HUES64 (cell line): ENCODE measurements at regions not wholly inside any gene's neighbourhood (a gene's known extent, or its start where the extent isn't known, plus 50 kb on each side); places are given as distances from the start of the nearest gene placed in this dataset.
"Not testable (repeated sequence)": the region's sequence is repeated elsewhere in the genome, so short reads cannot be mapped to it uniquely, and the experiment has no call there.

Experiments
- H3K27ac ChIP-seq: 2 replicates; pipeline ENCODE4 v1.7.0; 2013; ENCODE audit warnings: low read depth, low read length, inconsistent platforms
- H3K27me3 ChIP-seq: 2 replicates; pipeline ENCODE4 v1.6.1; 2013; ENCODE audit warnings: mild to moderate bottlenecking, low read length; ENCODE audit not compliant: insufficient read depth
- H3K36me3 ChIP-seq: 2 replicates; pipeline ENCODE4 v1.6.1; 2013; ENCODE audit warnings: mild to moderate bottlenecking, low read length; ENCODE audit not compliant: insufficient read depth
- H3K4me1 ChIP-seq: 2 replicates; pipeline ENCODE4 v1.6.1; 2013; ENCODE audit warnings: mild to moderate bottlenecking, low read length, moderate library complexity; ENCODE audit not compliant: insufficient read depth
- H3K4me3 ChIP-seq: 2 replicates; pipeline ENCODE4 v1.5.1; 2013; ENCODE audit warnings: mild to moderate bottlenecking, low read length, moderate library complexity
- H3K9ac ChIP-seq: 2 replicates; pipeline ENCODE4 v1.6.1; 2013; ENCODE audit warnings: mild to moderate bottlenecking, low read depth, low read length
- H3K9me3 ChIP-seq: 2 replicates; pipeline ENCODE4 v1.6.1; 2013; ENCODE audit warnings: low read depth, low read length; ENCODE audit not compliant: insufficient read depth
- WGBS: fragments of 150-250, 120-280 bp; methylation state at CpG from one replicate; pipeline ENCODE4 v1.1.7; 2013; ENCODE audit warnings: missing lambda C conversion rate; 5-methylcytosine and 5-hydroxymethylcytosine counted together

DNA sequence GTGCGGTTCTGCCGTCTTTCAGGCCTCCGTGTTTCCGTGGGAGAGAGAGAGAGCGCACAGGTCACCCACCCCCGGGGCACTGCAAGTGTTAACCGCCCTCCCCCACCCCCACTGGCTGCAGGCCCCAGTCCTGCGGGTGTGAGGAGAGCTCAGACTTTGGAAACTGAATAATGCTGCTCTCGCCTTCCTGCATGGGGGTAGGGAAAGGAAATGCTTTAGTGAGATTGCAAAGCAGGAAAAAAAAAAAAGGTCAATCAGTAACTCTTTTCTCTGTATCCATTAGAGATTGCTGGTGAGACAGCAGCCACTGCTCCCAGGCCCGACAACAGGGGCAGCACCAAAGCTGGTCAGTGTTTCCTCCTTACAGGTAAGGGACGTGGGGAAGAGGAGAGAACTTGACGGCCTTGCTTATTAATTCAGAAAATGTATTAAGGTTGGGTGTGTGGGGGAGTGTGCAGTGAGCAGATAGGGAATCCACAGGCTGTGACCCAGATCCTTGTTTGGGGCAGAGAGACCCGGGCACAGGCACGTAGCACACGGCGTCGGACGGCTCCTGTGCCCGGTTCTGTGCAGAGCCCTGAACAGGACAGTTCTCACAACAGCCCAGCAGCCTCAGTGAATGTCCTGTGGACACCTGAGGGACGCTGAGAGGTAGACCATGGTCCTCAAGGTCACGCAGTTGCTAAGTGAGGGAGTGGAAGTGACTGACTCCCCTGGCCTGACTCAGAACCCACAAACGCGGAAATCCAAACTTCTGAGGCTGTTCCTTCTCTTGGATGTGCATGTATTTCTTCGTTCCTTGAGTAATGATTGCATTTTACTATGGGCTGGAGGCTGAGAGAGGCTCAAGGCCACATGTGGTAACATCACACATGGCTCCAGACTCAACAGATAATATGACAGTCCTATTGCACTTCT lies 156.5 kb downstream of the FOXL1 start:
- 53% methylated on average over 21 of the region's 24 CpGs for WGBS
- H3K27me3 ChIP-seq, result peaks cover 30% of the 10 kb centered on the region
- H3K4me3 ChIP-seq, result no peak overlapping the region
- H3K9me3 ChIP-seq, result 0 out of 2 replicates have a peak, but pooled peaks cover 3% of the 10 kb centered on the region
- peaks cover 24% of the 10 kb centered on the region for H3K4me1 ChIP-seq
- peak overlapping the region; percentile 64 for H3K27ac ChIP-seq
- no peak overlapping the region for H3K9ac ChIP-seq
- H3K36me3 ChIP-seq, result no peaks in the 10 kb centered on the region

DNA sequence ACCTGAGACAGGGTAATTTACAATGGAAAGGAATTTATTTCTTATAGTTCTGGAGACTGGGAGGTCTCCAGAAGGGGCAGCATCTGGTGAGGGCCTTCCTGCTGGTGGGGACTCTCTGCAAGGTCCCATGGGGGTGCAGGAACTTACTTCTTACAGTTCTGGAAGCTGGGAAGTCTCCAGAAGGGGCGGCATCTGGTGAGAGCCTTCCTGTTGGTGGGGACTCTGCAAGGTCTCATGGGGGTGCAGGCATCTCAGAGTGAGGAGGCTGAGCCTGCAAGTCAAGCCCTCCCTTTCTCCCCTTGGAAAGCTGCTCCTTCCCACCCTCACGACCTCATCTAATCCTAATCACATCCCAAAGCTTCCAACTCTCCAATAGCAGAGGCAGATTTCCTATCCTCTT lies 157.4 kb downstream of the FOXL1 start:
- no peak overlapping the region for H3K4me3 ChIP-seq
- H3K36me3 ChIP-seq, result no peaks in the 10 kb centered on the region
- WGBS, result 79% methylated on average over 2 of the region's 2 CpGs
- H3K4me1 ChIP-seq, result peaks cover 28% of the 10 kb centered on the region
- H3K27me3 ChIP-seq, result peaks cover 30% of the 10 kb centered on the region
- H3K9ac ChIP-seq, result no peak overlapping the region
- 0 out of 2 replicates have a peak, but pooled peaks cover 3% of the 10 kb centered on the region for H3K9me3 ChIP-seq
- H3K27ac ChIP-seq, result no peak overlapping the region

DNA sequence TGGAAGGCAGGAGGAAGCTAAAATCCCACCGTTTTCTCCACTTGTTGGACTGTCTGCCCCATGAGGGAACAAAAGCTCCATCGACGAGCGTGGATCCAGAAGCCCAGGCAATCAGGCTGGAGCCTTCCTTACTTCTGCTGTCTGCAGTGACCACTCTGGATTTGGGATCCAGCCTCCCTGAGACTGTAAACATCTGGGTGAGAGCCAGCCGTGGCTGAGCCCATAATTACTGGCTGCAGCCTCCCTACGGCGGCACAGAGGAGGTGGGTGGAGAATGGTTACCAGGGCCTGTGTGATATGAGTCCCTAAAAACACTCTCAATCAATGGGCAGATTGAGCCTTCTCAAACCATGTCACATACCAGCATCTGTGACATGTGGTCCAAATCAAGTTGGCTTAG lies 158.2 kb downstream of the FOXL1 start:
- Histone ChIP-seq H3K27me3 (peaks cover 27% of the 10 kb centered on the region), H3K9ac (no peak overlapping the region)
- WGBS, result 94% methylated on average over 7 of the region's 7 CpGs

DNA sequence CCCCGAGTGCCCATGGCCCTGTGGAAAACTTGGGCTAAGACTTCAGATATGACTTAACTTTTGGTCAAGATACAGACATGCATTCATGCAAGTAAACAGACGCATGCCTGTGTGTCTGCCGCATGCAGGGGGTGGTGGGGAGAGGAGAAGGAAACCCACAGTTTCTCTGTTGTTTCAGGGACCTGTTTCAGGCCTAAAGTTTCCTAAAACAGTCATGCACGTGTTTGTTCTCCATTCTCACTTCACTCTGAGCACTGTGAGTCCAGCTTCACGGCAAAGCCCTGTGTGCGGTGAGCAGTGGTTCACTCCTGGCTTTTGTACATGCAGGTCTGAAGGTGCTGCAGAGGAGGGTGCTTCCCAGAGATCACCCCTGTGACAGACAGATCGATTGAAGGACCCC lies 158.7 kb downstream of the FOXL1 start:
- H3K4me1 ChIP-seq, result peaks cover 40% of the 10 kb centered on the region
- H3K9me3 ChIP-seq, result 0 out of 2 replicates have a peak, but pooled peaks cover 3% of the 10 kb centered on the region
- 94% methylated on average over 7 of the region's 7 CpGs for WGBS
- H3K36me3 ChIP-seq, result no peaks in the 10 kb centered on the region
- H3K4me3 ChIP-seq, result no peak overlapping the region
- H3K27me3 ChIP-seq, result peaks cover 21% of the 10 kb centered on the region
- H3K9ac ChIP-seq, result no peak overlapping the region
- H3K27ac ChIP-seq, result no peak overlapping the region

More for the DNA sequence above, 158.2 kb downstream of the FOXL1 start:
- H3K4me1 ChIP-seq, result peaks cover 36% of the 10 kb centered on the region
- H3K4me3 ChIP-seq, result no peak overlapping the region
- no peaks in the 10 kb centered on the region for H3K36me3 ChIP-seq
- no peak overlapping the region for H3K27ac ChIP-seq
- H3K9me3 ChIP-seq, result 0 out of 2 replicates have a peak, but pooled peaks cover 3% of the 10 kb centered on the region

DNA sequence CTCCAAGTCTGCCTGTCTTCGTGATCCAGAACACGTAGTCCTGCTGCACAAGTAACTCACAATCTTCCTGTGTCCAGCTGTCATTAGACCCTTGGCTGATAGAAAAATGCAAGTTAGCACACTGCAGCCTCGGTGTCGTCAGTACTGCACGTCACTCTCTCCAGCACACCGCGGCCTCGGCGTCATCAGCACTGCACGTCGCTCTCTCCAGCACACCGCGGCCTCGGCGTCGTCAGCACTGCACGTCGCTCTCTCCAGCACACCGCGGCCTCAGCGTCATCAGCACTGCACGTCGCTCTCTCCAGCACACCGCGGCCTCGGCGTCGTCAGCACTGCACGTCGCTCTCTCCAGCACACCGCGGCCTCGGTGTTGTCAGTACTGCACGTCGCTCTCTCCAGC lies 160.0 kb downstream of the FOXL1 start:
- not testable (repeated sequence) for H3K36me3 ChIP-seq, H3K9me3 ChIP-seq, H3K9ac ChIP-seq, H3K27me3 ChIP-seq, H3K27ac ChIP-seq, H3K4me3 ChIP-seq
- peaks cover 33% of the 10 kb centered on the region for H3K4me1 ChIP-seq
- 96% methylated on average over 32 of the region's 35 CpGs for WGBS

DNA sequence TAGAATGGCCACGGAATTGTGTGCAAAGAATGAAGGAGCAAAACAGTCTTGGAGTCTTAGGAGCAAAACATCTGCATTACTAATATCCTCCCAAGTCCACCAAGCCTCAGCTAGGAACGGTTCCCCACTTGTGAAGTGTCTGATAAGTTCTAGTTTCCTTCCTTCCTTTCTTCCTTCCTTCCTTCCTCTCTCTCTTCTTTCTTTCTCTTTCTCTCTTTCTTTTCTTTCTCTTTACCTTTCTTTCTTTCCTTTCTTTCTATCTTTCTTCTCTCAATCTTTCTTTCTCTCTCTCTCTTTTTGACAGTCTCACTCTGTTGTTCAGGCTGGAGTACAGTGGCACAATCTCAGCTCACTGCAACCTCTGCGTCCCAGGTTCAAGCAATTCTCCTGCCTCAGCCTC lies 160.8 kb downstream of the FOXL1 start:
- no peaks in the 10 kb centered on the region for H3K36me3 ChIP-seq
- no peak overlapping the region for H3K9ac ChIP-seq
- H3K9me3 ChIP-seq, result 0 out of 2 replicates have a peak, but pooled peaks cover 3% of the 10 kb centered on the region
- WGBS, result 87% methylated on average over 3 of the region's 3 CpGs
- H3K27me3 ChIP-seq, result peaks cover under 1% of the 10 kb centered on the region; the same call in 1 of the 2 replicates
- no peak overlapping the region for H3K27ac ChIP-seq
- peaks cover 26% of the 10 kb centered on the region for H3K4me1 ChIP-seq
- no peak overlapping the region for H3K4me3 ChIP-seq

DNA sequence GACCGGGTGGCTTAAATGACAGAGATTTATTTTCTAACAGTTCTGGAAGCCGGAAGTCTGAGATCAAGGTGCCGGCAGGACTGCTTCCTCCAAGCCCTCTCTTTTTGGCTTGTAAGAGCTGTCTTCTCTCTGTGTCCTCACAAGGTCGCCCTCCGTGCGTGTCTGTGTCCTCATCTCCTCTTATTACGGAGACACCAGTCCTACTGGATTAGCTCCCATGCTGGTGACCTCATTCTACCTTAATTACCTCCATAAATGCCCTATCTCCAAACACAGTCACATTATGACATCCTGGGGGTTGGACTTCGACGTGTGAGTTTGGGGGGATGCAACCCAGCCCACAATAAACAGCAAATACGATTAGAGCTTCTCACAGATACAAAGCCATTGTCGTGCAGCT lies 161.5 kb downstream of the FOXL1 start:
- Histone ChIP-seq H3K4me1 (peaks cover 20% of the 10 kb centered on the region), H3K27ac (no peak overlapping the region), H3K9ac (no peak overlapping the region), H3K9me3 (0 out of 2 replicates have a peak, but pooled peaks cover 3% of the 10 kb centered on the region), H3K27me3 (no peaks in the 10 kb centered on the region), H3K4me3 (no peak overlapping the region), H3K36me3 (no peaks in the 10 kb centered on the region)
- 90% methylated on average over 11 of the region's 11 CpGs for WGBS

DNA sequence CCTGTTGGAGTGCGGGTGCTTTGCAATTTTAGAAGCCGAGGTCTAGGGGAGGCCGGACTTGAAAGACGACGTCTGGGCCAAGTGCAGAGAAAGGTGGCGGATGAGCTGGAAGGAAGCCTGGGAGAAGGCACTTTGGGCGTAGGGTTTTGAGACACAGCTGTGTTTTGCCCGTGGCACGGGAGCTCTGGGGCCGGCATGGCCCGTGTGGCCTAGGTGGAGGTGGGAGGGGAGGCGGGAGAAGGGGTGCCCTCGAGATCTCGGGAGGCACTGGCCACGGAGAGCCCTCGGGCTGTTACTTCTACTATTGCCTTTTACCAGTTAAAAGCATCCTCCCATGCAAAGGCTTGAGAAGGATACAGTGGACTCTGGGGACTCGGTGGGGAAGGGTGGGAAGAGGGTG lies 161.9 kb downstream of the FOXL1 start:
- WGBS, result 90% methylated on average over 12 of the region's 17 CpGs
- no peaks in the 10 kb centered on the region for H3K27me3 ChIP-seq
- peaks cover 16% of the 10 kb centered on the region for H3K4me1 ChIP-seq
- no peak overlapping the region for H3K9ac ChIP-seq
- H3K4me3 ChIP-seq, result no peak overlapping the region
- no peaks in the 10 kb centered on the region for H3K36me3 ChIP-seq
- H3K9me3 ChIP-seq, result 0 out of 2 replicates have a peak, but pooled peaks cover 3% of the 10 kb centered on the region
- no peak overlapping the region for H3K27ac ChIP-seq

DNA sequence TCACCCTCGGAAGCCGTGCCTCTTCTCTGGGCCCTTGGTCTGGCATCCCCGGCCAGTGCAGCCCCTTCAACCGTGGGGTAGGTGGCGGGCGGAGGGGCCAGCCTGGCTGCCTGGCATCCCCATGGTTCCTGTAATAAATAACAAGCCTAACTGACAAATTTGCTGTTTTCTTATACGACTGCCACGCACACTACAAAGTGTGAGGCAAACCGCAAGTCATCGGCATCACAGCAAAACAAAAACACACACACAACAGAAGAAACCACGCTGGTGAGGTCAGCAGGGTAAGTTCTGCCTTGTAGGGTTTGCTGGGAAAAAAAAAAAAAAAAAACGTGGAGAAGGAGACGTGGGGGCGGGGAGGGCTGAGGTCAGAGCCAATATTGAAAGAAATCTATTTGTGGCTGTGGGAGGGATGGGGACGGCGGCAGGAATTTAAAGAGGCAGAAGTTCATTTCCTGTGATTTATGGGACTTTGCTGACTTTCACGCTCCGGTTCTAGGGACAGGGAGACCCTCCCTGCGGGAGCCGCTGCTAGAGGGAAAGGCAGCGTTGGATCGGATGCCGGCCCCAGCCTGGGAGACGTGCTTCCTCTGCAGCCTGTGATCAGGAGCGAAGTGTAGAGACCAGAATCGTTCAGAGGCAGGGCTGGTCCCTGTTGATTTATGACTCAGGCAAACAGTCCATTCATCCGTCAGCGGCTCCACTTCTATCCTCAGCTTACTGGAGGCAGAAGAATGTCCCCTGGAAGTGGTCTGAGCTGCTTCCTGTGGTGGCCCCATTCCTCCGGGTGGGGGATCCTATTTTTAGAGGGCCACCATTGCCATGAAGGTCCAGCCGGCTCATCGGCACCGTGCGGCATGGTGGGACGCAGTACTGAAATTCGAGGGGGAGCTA lies 162.8 kb downstream of the FOXL1 start:
- H3K27ac ChIP-seq, result peak overlapping the region; percentile 78

DNA sequence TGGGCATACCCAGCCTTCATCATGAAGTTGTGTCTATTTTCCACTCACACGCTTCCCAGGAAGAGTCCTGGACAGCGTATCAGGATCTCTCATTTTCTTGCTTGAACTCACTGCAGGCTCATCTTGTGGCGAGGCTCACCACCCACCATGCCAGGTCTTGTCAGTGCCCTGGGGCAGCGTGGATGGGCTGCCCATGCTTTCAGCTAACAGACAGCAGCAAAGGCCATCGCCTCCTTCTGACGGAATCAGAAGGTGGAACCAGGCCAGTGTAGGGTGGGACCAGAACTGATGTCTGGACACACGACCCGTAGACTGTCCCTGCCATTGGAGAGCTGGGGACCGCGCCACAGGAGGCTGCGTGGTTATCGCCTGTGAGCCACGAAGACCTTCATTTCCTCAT lies 169.4 kb downstream of the FOXL1 start:
- 85% methylated on average over 13 of the region's 13 CpGs for WGBS
- Histone ChIP-seq H3K27ac (no peak overlapping the region), H3K4me3 (no peak overlapping the region), H3K9me3 (no peaks in the 10 kb centered on the region), H3K36me3 (no peaks in the 10 kb centered on the region), H3K9ac (no peak overlapping the region), H3K27me3 (no peaks in the 10 kb centered on the region), H3K4me1 (peaks cover 7% of the 10 kb centered on the region; the same call in 1 of the 2 replicates)

More for the DNA sequence above, 162.8 kb downstream of the FOXL1 start:
- Histone ChIP-seq H3K4me1 (peaks cover 16% of the 10 kb centered on the region), H3K9ac (peak overlapping the region; percentile 49; the same call in 1 of the 2 replicates), H3K27me3 (no peaks in the 10 kb centered on the region), H3K4me3 (peak overlapping the region; percentile 16; the same call in 1 of the 2 replicates), H3K36me3 (no peaks in the 10 kb centered on the region), H3K9me3 (0 out of 2 replicates have a peak, but pooled peaks cover 3% of the 10 kb centered on the region)
- WGBS, result 31% methylated on average over 35 of the region's 35 CpGs

DNA sequence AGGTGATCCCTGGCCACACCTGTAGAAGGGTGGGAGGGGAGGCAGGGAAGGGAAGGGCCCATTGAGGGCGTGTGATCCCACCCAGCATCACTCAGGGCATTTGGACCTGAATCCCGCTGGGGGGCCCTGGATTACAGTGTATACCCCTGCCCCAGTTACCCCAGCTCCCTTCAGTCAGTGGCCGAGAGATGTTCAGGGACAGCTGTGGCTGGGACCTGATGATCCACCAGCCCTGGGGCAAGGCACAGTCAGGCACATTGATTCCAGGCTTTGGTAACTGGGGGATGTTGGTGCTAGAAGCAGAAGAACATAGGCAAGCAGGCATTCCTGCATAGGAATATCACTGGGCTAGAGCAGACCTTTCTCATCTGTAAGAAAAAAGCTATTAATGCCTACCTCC lies 170.3 kb downstream of the FOXL1 start:
- Histone ChIP-seq H3K27me3 (no peaks in the 10 kb centered on the region), H3K9ac (no peak overlapping the region), H3K27ac (no peak overlapping the region), H3K9me3 (no peaks in the 10 kb centered on the region), H3K4me3 (no peak overlapping the region), H3K4me1 (peaks cover 7% of the 10 kb centered on the region; the same call in 1 of the 2 replicates), H3K36me3 (no peaks in the 10 kb centered on the region)
- 84% methylated on average over 3 of the region's 3 CpGs for WGBS
